GM19468 (cell line): ENCODE measurements at regions not wholly inside any gene's neighbourhood (a gene's known extent, or its start where the extent isn't known, plus 50 kb on each side); places are given as distances from the start of the nearest gene placed in this dataset.
"Not testable (repeated sequence)": the region's sequence is repeated elsewhere in the genome, so short reads cannot be mapped to it uniquely, and the experiment has no call there.

Experiments used
- ATAC-seq: cut with Tn5 transposase; IDR thresholded peaks from one replicate; pipeline ENCODE4 v1.9.1; 2021; ENCODE audit warnings: mild to moderate bottlenecking, moderate library complexity, moderate number of reproducible peaks; ENCODE audit not compliant: unreplicated experiment; ENCODE audit errors: extremely low read depth

GRCh38 chrX:131595120-131595519 is 51.2 kb downstream of the OR13H1 start:
- ATAC-seq = no peak

GRCh38 chrX:131607792-131608369 is 64.0 kb downstream of the OR13H1 start:
- ATAC-seq = no peak

DNA sequence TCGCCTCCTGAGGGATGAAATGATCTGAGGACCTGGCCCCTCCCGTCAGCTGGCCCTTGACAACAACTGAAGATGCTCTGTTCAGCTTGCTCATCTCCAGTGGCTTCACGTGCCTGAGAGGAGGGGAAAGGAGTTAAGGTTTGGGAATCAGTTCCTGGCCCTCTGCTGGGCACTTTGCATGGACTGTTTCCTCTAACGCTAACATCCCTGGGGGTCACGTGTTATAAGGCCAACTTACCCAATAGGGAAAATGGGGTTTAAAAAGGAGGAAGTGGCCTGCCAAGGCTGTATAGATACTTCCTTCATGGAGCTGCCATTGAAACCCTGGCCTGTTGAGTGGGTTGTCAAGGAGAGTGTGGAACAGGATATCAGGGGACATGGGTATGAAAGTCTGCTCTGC is 65.6 kb downstream of the OR13H1 start:
- ATAC-seq = no peak

DNA sequence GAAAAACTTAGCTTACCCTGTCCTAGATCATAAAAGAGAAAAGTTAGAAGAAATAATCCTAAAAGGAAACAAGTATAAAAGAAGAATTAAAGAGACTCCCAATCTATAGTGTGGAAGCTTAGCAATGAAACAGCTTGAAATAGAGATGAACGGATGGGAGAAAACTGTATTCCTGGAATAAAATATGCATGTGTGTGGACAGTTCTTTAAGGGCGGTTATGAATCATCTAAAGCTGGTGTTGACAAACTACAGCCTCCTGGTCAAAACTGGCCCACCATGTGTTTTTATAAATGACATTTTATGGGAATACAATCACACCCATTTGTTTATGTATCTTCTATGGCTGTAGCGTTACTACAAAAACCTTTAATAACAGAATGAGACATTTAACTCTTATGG is 69.4 kb downstream of the OR13H1 start:
- no peak for ATAC-seq

DNA sequence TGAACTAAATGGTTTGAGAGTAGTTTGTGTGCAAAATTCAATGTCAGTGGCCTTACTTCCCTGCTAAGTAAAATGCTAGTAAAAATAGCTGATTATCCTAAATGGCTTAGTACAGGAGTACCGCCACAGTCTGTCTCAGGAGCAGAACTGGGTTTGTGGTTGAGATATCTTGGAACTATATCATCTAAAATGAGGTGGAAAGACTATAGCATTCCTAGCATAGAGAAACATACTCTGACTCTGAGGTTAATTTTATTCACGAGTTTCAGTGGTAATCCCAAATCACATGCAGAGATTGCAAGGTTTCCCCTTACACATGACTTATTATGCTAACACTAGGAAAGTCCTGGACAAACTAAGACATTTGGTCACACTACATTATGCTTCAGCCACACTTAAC is 70.4 kb downstream of the OR13H1 start:
- ATAC-seq = no peak

DNA sequence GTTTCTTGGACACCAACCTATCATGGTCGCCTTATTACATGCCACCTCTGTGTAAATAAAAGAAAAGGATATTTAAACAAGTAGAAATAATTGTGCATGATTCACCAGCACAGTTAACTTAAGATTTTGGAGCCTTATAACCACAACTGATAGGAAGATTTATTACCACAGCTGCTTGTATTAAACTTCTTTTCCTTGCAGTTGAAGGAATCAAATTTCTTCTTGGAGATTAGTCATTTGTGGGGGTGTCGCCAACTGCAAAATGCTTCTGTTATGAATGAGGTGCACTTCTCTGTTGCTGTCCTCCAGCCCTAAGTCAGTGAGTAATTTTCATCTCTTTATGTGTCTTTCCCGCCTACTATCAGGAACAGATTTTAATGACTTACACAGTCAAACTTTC is 73.3 kb downstream of the OR13H1 start:
- ATAC-seq = no peak

- ATAC-seq = no peak
Measured at GRCh38 chrX:131621650-131622049, 77.8 kb downstream of the OR13H1 start.

DNA sequence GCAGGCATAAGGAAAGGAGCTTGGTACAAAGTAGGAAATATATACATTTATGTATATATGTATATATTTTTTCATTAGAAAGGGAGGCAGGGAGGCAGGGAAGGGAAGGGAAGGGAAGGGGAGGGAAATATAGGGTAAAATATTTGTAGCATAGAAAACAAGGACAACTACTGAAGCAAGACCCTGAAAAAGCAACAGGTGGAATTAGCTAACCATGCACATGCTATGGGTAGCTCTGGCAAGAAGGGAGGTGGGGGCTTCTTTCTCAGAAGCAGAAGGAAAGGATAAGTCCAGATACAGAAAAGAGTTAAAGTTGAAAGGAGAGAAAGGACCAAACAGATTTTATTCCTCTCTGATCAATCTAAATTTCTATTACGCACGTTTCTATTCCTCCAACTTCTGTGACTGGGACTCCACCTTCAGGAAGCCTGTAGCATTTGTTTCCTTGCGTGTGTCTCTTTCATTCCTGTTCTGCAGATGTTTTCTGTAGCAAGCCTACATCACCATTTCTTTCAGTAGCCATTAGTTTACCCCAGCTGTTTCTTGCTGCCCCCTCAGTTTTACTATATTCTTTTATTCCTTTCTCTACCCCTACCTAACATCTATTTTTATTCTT is 82.9 kb downstream of the OR13H1 start:
- no peak for ATAC-seq

DNA sequence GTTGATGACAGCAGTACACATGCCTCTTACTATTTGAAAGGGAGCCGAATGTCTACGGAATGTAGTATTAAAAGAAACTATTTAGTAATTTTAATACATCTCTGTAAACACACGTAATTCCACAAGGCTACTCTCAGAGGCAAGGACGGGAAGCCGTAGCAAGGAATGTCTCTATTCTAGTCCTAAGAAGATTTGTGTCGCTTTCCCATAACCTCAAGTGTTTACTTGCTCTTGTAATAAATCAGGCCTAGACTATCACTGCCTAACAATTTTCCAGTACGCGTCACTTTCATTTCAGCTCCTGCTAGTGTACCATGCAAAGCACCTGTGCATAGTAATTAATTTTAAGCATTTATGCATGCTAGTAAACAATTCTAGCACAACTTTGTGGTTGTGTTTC is 86.7 kb downstream of the OR13H1 start:
- ATAC-seq = no peak

DNA sequence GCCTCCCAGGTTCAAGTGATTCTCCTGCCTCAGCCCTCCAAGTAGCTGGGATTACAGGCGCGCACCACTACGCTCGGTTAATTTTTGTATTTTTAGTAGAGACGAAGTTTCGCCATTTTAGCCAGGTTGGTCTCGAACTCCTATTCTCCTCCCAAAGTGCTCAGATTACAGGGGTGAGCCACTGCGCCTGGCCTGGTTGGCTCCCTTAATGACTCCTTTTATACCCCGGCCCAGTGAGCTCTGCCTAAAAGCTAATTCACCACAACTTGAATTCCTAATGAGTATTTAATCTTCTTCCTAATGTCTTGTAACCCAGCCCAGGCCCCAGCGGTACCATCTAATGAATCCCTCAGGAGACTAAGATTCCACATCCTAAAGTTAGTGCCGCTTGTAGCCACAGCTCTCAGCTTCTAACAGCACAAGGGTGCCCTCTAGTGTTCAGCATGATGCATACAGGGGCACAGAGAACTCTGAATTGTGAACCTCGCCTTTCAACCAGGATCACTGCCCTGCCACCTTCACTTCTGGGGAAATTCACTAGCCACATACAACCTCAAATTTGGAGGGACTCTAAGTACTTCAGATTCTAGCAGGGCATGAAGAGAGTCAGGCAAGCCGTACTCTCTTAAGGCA is 89.5 kb downstream of the OR13H1 start:
- peak; percentile 88 for ATAC-seq

DNA sequence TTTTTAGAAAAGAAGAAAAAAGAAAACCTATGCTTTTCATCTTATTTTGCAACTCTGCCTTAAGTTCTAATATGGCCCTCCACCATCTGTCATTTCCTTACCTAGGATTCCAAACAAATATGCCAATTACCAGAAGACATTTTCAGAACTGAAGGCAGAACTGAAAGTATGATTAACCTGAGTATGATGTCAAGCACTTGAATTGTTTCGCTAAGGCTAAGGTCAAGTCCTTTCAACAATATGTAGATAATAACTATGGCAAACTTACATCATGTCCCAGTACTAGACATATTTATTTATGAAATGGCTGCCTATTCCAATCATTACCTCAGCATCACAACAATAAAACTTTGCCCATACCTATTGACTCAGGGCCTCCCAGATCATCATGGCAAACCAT is 91.0 kb downstream of the OR13H1 start:
- ATAC-seq = no peak

DNA sequence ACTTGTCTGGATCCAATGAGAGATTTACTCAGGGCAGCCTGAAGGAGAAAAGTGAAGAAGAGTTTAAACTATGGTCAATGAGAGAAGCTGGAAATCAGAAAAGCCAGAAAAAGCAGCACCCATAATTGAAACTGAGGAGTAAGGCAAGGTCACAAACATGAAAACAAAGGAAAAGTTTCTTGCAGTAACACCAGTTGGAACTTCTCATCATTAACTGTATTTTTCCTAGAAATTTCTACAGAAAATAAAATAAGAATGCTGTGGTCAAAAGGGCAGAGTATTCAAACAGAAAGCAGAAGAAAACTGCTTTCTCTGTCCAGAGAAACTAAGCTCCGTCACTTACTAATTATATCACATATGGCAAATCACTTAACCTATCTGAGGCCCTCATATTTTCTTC is 102.2 kb downstream of the OR13H1 start:
- ATAC-seq = no peak

DNA sequence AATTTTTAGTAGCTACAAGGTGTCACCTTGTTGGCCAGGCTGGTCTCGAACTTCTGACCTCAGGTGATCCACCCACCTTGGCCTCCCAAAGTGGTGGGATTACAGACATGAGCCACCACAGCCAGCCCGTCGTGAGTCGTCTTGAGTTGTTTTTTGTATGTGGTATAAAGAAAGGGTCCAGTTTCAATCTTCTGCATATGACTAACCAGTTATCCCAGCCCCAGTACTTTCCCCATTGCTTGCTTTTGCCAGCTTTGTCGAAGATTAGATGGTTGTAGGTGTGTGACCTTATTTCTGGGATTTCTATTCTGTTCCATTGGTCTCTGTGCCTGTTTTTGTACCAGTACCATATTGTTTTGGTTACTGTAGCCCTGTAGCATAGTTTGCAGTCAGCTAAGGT is 105.9 kb downstream of the OR13H1 start:
- no peak for ATAC-seq

GRCh38 chrX:131650637-131651410 is 107.0 kb downstream of the OR13H1 start:
- ATAC-seq = no peak

GRCh38 chrX:131663726-131664125 is 119.9 kb downstream of the OR13H1 start:
- ATAC-seq = not testable (repeated sequence)

- ATAC-seq = no peak
Measured at GRCh38 chrX:131671735-131672134, 127.9 kb downstream of the OR13H1 start.

GRCh38 chrX:131675596-131676194 is 131.8 kb downstream of the OR13H1 start:
- ATAC-seq = peak; percentile 59

DNA sequence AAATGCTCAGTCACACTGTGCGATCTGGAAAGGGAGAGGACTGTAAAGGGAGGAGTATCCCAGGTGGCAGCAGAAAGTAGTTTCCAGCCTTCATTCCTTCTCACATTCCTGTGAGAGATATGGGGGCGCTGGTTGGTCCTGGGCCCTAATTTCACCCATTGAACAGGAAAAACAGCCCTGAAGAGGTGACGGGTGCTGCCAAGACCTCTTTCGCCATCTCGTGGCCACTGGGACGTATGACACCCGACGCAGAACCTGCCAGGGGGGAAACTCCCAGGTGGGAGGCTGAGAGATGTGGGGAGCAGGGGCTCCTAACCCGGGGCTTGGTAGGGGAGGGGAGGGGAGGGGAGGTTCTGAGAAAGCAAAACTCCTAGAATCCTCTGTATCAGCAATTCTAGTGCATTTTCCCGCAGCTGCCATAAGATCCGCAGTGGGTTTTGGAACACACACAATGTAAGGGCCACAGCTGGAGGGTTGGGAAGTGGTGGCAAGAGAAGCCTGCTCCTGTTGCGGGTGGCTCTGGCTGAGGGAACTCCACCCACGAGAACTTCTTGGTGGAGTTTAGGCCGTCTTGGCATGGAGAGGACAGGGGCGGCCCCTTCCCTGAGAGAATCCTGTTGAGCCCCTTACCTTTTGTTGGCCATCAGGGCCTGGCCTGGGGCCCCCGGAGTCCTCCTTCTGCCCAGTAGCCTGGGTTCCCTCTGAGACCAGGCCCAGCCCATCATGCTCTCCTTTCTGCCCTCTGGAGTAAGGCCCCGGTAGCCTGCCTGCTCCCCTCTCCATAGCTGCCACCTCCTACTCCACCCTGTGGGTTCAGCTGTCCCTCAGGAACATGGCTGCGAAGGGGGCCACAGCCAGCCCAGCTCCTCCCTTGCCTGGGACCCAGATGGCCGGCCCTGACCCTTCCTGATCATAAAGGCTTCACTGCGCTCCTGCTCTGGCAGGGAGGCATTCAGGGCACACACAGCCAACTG is 134.1 kb downstream of the OR13H1 start:
- ATAC-seq = no peak

GRCh38 chrX:131682735-131683134 is 138.9 kb downstream of the OR13H1 start:
- not testable (repeated sequence) for ATAC-seq

DNA sequence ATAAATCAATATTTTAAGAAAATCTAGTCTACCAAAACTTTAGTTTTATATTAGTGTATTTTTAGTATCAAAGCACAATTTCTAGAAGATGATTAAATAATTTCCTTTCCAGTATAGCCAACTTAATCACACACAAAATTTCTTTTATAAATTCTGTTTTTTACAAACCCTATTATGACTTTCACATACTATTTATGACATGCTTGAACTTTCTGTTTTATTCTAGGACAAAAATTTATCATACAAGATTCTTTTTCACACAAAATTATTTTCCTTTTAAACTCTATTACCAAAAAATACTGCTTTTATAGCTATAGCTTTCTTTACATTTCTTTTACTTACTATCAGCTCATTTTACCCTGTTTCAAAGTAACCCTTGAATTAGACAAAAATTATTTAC is 149.5 kb downstream of the OR13H1 start:
- no peak for ATAC-seq
